ENCODE measurements at regions not wholly inside any gene's neighbourhood (a gene's known extent, or its start where the extent isn't known, plus 50 kb on each side); places are given as distances from the start of the nearest gene placed in this dataset.

GRCh38 chr2:118231759-118232158, 143.5 kb downstream of the INSIG2 start:
- no peak for TF ChIP-seq MAX (CRISPR knock-in tag; IDR thresholded peaks at IDR 0.05)
- TF ChIP-seq, protein P1, sequence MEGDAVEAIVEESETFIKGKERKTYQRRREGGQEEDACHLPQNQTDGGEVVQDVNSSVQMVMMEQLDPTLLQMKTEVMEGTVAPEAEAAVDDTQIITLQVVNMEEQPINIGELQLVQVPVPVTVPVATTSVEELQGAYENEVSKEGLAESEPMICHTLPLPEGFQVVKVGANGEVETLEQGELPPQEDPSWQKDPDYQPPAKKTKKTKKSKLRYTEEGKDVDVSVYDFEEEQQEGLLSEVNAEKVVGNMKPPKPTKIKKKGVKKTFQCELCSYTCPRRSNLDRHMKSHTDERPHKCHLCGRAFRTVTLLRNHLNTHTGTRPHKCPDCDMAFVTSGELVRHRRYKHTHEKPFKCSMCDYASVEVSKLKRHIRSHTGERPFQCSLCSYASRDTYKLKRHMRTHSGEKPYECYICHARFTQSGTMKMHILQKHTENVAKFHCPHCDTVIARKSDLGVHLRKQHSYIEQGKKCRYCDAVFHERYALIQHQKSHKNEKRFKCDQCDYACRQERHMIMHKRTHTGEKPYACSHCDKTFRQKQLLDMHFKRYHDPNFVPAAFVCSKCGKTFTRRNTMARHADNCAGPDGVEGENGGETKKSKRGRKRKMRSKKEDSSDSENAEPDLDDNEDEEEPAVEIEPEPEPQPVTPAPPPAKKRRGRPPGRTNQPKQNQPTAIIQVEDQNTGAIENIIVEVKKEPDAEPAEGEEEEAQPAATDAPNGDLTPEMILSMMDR (IDR thresholded peaks at IDR 0.05) = no peak
- TF ChIP-seq, protein P2, sequence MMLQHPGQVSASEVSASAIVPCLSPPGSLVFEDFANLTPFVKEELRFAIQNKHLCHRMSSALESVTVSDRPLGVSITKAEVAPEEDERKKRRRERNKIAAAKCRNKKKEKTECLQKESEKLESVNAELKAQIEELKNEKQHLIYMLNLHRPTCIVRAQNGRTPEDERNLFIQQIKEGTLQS (CRISPR knock-in tag; conservative IDR thresholded peaks at IDR 0.05) = no peak
- TF ChIP-seq NFE2L1 (CRISPR knock-in tag; IDR thresholded peaks at IDR 0.05) = no peak
- TF ChIP-seq NFYB (CRISPR knock-in tag; conservative IDR thresholded peaks at IDR 0.05; ENCODE audit: low read depth) = no peak

All from WTC11 (cell line).